ENCODE measurements at regions not wholly inside any gene's neighbourhood (a gene's known extent, or its start where the extent isn't known, plus 50 kb on each side); places are given as distances from the start of the nearest gene placed in this dataset.

DNA sequence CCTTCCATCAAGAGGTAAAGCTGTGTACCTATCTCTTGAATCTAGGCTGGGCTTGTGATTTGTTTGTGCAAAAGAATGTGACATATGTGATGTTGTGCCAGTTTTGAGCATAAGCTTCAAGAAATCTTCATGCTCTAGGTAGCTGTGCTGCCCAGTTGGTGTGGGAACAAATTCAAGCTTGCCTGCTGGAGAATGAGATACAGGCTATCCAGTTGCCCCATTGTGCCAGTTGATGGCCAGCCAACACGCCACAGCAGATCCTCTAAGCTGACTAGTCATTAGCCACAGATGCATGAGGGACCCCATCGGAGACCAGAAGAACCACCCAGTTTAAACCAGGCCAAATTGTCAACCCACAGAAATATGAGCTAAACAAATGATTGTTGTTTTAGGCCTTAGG lies 180.5 kb upstream of the MPHOSPH6 start:
- no peak for DNase-seq

DNA sequence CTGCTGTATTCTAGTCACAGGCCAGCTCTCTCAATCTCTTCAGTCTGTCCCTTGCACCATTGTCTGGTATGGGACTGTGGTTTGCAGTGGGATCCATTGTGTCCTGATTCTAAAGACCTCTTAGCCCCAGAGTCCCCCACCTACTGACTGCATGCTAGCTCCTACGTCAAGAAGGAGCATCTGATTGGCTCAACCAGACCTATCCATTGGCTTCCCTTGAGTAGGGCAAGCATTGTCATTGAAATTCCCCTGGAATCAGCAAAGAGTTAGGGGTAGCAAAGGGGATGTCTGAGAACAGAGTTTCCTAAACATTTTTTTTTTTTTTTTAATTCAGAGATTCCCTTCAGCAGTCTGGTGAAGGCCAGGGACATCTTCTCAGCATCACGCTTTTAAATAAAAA lies 175.3 kb upstream of the MPHOSPH6 start:
- no peak for DNase-seq

DNA sequence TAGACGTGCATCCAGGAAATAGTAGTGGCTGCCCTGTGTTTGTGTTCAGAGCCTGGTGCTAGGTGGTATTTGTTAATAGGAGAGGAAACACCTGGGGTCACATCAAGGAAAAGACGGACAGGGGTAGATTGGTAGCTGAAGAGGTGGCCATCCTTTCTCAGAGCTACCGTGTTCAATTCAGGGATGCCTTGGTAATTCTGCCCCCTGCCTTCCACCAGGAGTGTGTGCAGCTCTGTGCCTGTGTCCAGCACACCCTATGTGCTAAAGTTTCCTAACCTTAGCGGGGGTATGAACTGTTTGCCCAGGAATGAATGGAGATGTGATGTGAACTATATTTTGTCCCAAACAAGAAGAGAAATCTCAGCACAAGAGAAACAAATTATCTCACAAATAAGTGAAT lies 174.1 kb upstream of the MPHOSPH6 start:
- DNase-seq: no peak

DNA sequence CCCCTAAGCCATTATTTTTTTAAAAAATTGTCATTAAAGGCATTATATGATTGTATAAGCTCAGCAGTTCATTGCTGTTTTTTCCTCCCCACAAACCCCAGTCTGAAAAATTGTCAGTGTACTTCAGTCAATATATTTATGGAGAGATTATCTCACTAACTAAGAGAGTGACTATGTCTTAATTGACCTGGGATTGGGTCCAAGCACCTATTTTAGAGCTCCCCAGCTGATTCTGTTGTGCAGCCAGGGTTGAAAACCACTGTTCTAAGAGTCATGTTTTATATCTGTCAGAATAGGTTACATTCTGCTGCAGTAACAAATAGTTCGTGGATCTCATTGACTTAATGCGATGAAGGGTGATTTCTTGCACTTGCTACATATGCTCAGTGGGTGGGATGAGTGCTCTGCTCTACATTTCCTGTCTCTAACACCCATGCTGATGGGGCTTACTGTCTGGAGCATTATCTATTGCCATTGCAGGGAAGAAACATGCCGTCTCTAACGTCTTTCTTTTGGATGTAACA lies 171.2 kb upstream of the MPHOSPH6 start:
- no peak for DNase-seq

DNA sequence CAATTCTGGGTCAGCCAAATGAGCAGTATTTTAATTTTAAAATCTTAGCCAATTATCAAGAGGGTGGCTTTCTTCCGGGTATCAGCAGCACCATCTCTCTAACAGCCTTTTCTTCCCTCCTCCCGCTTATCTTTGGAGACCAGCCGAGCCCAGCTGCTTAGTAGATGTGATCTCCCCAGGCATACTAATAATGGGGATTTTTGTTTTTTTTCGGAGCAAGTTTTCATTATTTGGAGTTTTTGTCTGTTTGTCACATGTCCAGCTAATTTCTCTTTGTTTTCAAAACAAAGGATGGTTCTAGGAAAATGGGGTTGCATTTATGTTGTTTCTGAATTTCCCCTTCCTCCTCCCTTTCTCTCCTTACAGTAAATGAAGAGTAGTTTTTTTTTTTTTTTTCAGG lies 170.5 kb upstream of the MPHOSPH6 start:
- DNase-seq: no peak

DNA sequence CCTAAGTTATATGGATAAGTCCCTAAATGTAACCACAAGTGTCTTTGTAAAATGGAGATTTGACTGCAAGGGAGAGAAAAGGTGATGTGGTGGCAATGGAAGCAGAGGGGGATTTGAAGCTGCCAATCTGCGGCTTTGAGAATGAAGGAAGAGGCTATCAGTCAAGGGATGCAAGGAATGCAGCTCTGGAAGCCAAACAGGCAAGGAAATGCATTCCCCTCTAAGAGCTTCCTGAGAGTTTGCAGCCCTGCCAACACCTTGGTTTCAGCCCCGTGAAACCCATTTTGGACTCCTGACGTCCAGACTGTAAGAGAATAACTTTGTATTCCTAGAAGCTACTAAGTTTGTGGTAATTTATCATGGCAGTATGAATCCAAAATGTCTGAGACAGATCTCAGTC lies 167.3 kb upstream of the MPHOSPH6 start:
- DNase-seq: no peak

DNA sequence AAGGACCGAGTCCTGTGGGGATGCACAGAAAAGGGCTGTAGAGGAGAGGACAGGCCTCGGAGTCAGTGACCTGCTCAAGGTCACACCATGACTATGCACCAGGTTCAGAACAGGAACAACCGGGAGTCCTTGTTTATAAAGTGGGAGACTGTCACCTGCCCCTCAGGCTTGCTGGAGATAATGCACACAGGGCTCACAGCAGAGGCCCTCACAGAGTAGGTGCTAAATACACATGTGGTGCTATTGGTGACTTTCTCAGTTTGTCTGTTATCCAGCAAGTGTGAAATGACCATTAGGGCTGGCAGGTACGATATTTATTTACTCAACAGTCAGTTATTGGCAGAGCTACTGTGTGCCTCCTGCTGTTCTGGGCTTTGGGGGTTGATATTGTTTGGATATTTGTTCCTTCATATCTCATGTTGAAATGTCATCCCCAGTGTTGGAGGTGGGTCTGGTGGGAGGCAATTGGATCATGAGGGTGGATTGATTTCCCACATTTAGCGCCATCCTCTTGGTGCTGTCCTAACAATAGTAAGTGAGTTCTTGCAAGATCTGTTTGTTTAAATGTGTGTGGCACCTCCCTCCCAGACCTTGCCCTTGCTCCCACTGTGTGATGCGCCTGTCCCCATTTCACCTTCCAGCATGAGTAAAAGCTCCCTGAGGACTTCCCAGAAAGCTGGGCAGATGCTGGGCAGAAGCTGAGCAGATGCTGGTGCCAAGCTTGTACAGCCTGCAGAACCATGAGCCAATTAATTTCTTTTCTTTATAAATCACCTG lies 162.1 kb upstream of the MPHOSPH6 start:
- no peak for DNase-seq

DNA sequence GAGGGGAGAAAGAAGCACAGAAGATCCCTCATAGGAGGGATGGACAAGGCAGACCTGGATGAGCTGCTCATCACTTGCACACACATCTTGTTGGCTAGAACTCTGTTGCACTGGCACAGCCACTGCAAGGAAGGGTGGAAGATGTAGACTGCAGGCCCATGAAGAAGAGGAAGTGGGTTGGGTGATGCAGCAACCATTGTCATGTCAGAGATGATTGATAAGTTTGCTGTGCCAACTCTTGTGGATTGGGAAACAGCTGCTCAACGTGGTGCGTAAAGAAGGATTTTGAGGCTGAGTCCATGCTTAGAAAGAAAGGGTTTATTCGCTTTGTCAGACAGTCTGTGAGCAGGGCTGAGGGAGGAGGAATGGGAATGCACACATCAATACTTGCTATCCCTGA lies 161.4 kb upstream of the MPHOSPH6 start:
- no peak for DNase-seq

DNA sequence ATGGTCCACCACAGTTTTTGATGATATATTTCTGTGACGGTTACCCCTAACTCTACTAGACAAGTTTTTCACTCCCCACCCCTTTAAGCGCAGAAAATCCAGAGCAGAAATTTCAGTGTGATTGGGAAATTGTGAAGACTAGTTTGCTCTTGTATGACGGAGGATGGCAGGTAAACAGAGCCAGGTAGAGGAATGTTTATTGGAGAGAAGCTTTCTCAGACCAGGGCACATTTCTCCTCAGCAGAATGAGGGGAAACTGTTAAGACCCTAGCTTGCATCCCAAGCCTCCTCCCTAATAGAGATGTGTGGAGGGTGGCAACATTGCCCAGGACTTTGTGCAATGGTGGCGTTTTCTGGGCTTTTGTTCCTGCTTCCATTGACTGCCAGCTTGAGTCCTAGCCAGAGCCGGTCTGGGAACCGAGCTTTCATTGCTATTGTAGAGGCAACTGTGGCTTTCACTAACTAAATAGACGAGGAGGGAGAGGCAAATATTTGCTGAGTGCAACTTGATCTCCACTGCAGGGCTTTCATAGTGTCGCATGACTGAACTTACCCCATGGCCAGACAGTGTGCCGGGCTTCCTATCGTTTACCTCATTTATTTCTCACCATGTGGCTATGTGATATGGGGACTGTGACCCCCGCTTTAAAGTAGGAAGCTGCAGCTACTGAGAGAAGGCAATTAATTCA lies 159.6 kb upstream of the MPHOSPH6 start:
- no peak for DNase-seq

DNA sequence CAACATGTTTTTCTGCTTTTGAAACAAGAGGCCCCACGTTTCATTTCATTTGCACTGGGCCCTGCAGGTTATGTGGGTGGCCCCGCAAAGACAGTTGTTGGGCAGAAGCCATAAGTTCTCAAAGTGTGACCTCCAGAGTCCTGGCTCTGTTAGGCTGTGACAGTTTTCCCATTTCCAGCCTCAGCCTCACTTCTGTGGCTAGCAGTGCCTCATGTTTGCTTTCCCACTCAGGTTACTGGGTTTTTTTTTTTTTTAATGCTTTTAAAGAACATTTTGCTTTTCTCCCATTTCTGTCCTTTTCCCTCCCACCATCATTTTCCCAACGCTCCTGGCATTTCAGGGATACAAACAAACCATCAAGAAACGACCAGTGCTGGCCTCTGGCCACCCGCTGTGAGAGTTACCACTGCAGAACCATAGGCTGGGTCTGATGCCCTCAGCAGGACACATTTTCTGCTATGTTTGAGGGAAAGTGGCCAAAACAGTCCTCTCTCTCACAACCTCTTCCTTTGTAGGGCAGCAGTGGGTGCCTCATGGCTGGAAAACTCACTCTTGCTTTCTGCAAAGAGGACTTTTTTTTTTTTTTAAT lies 159.0 kb upstream of the MPHOSPH6 start:
- DNase-seq: no peak

DNA sequence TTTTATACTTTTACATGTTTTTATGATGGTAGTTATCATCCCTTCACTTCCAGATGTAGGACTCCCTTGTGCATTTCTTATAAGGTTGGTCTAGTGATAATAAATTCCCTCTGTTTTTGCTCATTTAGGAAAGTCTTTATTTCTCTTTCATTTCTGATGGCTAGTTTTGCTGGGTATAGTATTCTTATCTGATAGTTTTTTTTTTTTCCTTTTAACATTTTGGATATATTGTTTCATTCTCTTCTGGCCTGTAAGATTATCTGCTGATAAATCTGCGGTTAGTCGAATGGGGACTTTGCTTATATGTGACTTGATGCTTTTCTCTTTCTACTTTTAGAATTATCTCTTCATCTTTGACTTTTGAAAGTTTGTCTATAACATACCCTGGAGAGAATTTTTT lies 153.1 kb upstream of the MPHOSPH6 start:
- no peak for DNase-seq

DNA sequence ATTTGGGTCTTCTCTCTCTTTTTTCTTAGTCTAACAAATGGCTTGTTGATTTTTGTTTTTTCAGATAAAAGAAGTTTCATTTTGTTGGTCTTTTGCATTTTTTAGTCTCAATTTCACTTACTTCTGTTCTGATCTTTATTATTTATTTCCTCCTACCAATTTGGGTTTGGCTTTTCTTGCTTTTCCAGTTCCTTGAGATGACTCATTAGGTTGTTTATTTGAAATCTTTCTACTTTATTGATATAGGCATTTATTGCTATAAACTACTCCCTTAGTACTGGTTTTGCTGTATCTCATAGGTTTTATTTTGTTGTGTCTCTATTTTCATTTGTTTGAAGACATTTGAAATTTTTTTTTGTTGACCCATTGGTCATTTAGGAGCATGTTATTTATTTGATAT lies 152.2 kb upstream of the MPHOSPH6 start:
- DNase-seq: no peak

DNA sequence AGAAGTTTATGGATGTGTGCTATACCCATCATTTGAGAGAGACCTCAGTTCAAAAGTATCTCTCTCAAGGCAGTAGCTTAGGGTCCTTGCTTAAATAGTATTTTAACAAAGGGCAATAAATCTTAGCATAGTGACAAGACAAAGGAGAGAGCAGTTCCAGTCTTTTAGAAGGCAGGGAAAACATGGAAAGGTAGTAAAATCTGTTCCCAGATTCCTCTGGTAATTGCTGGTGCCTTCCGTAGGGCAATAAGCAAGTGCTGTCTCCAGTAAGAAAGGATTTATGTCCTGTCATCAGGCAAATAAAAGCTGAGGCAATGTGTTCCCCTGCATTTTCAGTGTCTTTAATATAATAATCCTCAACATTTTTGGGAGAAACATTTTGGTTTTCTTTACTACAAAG lies 149.0 kb upstream of the MPHOSPH6 start:
- no peak for DNase-seq

DNA sequence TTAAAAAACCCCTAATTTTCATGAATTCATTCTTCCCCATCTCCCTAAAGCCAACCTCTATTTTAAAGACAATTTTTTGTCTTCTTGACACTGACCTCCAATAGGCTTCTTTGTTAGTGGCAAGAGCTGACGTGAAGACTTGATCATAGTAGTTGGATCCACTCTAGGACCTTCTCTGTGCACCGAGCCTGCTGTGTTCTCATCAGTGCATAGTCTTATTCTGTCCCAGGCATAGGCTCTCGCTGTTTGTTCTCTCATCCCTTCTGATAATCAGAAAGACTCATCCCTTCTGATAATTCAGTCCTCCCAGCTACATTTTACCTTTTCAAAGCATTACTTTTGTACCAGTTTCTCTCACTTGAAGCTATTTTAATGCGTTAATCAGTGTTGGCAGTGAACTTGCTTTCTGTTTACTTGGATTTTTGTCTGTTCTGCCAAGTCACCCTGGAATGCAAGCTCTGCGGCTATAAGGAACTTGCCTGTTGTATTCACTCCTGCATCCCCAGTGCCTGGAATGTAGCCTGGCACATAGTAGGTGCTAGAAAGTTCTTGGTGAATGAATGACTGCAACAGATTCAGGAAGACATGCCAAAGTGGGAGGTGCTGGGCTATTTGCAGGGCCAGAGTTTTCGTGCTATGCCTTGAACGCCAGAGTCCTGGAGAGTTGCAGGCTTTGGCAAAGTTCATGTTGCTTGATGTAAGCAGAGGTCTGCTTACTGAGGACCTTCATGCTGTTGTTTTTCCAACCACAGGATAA lies 147.6 kb upstream of the MPHOSPH6 start:
- no peak for DNase-seq

DNA sequence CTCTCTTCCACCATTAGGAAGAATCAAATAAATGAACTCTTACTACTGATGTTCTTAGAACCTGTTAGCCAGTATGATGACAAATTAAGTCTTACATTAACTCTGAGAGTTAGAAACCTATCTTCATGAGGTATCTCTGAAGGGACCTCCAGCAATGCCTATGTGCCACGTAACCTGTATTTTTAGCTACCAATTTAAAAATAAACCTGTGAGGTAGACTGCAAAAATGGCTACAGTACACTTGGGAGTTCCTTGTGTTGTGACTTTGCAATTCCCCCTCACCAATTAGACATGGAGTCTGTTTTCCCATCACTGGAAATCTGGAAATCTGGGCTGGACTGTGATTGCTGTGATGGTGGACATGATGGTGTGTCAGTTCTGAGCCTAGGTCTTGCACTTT lies 143.7 kb upstream of the MPHOSPH6 start:
- DNase-seq: no peak

DNA sequence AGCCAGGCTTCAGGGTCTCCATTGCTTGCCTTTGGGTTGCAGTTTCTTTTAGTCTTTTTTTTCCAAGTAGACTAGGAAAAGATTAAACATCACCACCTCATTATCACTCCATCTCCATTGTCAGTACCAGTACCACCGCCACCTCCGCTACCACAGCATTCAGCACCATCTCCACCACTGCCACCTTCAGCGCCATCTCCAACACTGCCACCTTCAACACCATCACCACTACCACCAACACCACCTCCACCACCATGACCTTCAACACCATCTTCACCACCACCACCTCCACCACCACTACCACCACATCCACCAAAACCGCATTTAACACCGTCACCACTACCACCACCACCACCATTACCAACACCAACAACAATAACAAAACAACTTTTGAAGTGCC lies 141.5 kb upstream of the MPHOSPH6 start:
- no peak for DNase-seq

DNA sequence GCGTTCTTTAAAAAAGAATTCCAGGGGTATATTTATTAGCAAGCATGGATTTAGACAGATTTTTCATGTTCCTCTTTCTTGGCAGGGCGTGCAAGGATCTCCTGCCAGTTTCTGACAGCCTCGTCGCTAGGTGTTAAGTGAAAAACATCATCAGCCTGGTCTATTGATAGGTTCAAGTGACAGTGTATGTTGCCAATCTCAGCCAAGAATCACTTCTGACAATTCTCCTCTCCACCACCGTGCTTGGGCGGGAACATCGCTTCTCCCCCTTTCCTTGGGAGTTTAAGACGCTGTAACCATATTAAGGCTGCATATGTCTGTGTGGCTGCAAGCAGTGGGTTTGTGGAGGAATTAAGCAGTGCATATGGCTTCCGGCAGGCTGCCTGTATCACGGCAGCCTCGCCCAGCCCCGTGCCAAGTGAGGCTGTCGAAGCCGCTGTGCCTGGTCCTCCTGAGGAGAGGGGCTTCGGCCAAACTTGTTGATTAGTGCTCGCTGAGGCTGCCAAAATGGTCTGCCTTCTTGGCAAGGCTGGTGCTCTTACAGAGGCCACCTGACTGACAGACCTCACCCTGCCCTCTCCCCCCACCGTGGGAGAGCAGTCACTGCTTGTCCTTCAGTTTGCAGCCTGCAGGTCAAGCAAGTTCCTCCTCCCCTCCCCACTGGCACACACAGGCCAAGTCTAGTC lies 132.2 kb upstream of the MPHOSPH6 start:
- DNase-seq: no peak

DNA sequence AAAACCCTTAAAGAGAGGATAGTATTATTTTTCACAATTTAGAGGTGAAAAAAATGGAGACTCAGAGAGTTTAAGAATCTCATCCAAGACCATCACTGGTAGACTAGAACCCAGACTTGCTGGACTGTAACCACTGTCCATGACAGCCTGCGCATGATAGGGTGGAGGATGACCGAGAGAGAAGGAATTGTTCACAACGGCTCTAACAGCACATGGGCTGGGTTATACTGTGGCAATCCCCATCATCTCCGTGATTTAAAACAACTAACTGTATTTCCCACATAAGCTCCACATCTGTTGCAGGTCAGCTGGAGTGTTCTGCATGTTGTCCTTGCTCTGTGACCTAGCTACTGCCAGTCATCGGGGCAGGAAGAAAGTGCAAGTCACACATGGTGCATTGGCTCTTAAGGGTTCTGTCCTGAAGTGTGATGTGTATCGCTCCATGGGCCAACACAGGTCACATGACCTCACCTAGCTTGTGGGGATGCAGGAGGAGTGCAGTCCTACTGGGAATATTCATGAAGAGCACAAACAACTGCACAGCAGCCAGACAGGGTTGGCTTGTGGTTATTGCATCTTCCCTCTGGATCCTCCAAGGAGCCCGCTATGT lies 131.2 kb upstream of the MPHOSPH6 start:
- no peak for DNase-seq

DNA sequence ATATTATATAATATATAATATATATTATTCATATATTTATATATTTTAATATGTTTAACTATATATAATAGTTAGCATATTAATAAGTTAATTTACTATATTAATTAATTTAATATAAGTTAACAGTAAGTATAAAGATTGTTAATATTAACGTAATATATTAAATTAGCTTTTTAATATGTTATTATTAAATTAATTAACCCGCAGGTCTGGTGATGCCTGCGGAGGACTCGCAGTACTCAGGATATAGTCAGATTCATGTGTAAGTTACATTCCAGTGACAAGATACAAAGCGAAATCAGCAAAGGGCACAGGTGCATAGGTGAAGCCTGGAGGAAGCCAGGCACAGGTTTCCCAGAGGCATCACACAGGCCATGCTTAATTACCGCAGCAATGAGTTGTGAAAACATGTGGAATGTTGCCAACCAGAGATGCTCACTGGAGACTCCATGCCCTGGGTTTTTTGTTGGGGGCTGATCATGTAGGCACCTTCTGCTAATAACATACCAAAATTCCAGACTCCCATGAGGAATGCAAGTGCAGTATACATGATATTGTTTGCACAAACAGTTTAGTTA lies 130.4 kb upstream of the MPHOSPH6 start:
- DNase-seq: no peak

DNA sequence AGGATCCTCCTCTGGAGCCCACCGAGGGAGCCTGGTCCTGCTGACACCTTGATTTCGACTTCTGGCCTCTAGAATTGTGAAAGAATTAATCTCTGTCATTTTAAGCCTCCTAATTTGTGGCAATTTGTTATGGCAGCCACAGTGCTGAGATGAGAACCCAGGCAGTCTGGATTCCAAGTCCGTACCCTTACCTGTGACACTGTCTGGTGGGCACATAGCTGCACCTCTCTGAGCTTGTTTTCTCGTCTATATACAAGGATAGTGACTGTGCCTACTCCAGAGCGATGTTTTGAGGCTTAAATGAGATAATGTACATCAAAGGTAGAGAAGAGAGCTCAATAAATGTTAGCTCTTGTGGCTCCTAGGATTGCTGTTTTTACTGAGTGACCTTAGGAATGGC lies 128.4 kb upstream of the MPHOSPH6 start:
- no peak for DNase-seq

DNA sequence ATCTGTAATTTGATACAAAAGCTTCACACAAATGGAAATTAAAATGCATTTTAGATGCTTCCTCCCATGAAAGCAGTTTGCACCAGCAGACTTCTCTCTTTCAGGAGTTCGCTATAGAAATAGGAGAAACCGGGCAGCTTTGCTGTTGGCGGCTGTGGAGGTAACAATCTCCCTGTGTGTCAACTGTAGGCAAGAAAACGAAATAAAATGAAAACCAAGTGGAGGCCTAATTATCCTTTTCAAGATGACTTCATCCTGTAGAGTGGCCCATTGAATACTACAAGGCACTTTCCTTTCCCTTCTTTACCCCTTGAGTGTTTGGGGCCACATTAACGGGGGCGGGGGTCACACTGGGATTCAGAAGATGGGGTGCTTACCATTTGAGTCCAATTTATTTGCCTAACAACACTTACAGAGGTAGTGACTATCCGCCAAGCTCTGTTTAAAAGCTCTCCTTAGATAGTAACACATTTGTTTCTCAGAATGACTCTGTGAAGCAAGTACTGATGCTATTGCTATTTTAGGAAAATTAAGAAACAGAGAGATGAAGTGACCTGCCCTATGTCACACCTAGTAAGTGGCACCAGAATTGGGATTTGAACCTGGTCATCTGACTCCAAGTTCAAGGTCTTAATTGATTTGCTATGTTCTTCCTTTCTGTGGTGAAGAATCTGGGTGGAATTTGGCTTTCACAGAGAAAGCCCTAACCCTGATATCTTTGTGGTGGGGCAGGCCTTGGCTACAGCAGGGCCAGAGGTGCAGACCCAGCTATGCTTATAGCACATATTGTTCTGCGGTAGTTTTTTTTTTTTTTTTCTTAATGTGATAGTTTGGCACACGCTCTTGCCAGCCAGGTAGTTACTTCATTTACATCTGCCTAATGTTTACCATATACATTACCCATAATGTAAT lies 125.5 kb upstream of the MPHOSPH6 start:
- no peak for DNase-seq

All from CD4-positive, alpha-beta T cell treated with Interleukin-15 for 1 hour (primary cell).